ENCODE measurements at regions not wholly inside any gene's neighbourhood (a gene's known extent, or its start where the extent isn't known, plus 50 kb on each side); places are given as distances from the start of the nearest gene placed in this dataset.

GRCh38 chr6:11391934-11392777 lies 145.4 kb upstream of the TMEM170B start:
- Mint-ChIP-seq H3K4me1 (no peaks in the 10 kb centered on the region), H3K27me3 (ENCODE audit: low read depth) (no peaks in the 10 kb centered on the region), H3K4me3 (no peak overlapping the region), H3K27ac (no peak overlapping the region), H3K9me3 (peaks cover 11% of the 10 kb centered on the region; the same call in 1 of the 2 replicates), H3K36me3 (no peaks in the 10 kb centered on the region)
- DNase-seq (ENCODE audit: low spot score) (no peak), ATAC-seq (no peak)
- peak; percentile 99 for TF ChIP-seq GABPB1 (CRISPR knock-in tag; IDR thresholded peaks at IDR 0.05)
- TF ChIP-seq FOXP1 (CRISPR knock-in tag; IDR thresholded peaks at IDR 0.05; ENCODE audit: borderline replicate concordance) = no peak
- POLR2A ChIA-PET = no interaction called here
- CTCF ChIA-PET = no interaction called here

GRCh38 chr6:11389977-11390376 lies 147.6 kb upstream of the TMEM170B start:
- Mint-ChIP-seq H3K9me3 (peaks cover 7% of the 10 kb centered on the region; the same call in 1 of the 2 replicates), H3K4me3 (no peak overlapping the region), H3K27ac (no peak overlapping the region), H3K4me1 (peaks cover 5% of the 10 kb centered on the region), H3K27me3 (ENCODE audit: low read depth) (no peaks in the 10 kb centered on the region), H3K36me3 (no peaks in the 10 kb centered on the region)
- CTCF ChIA-PET = no interaction called here
- POLR2A ChIA-PET = interaction anchor here (0.5 kb wide), 1 partner anchor 185 kb away, joined by 4 read pairs; no protein-coding TSS in a partner anchor
- ATAC-seq (no peak), DNase-seq (ENCODE audit: low spot score) (no peak)
- TF ChIP-seq NR3C1 (CRISPR knock-in tag; conservative IDR thresholded peaks at IDR 0.05; ENCODE audit: low read depth) (no peak), HMGXB4 (CRISPR knock-in tag; IDR thresholded peaks at IDR 0.05) (no peak)

DNA sequence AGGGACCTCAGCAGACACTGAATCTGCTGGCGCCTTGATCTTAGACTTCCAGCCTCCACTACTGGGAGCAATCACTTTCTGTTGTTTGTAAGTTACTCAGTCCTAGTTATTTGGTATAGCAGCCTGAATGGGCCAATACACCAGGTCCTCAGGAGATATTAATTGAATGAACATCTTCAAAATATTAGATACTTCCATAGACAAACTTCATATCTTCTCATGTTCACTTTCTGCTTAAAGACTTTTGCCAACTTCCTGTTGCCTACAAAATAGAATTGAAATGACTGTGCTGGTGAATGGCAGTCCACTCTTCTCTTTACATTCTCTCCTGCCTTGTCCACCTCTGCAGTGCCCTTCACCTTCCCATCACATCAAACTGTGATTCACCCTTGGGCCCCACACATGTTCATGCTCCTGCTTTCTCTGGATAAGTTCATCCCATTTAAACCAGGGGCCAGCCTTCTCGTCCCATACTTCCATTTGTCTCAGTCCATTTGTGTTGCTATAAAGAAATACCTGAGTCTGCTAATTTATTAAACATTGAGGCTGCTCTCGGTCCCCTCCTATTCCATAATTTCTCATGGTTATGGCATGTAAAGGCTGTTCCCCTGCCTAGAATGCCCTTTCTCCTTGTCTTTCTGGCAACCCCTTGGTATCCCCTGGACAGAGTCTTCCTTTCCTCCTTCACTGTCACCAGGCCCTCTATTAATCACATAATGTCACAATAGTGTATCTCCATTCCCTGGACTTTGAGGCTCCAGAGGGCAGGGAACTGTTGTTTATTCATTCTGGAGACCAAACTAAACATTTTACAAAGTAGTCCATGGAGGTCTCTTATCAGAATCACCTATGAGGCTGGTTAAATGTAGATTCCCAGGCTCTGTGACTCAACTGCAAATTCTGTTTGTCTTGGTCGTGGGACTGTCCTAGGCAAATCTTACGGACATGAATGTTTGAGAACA lies 148.3 kb upstream of the TMEM170B start:
- H3K27ac Mint-ChIP-seq = no peak overlapping the region
- TF ChIP-seq GABPB1 (CRISPR knock-in tag; IDR thresholded peaks at IDR 0.05) = 0 out of 2 replicates have a peak, but pooled peaks have one; percentile 20
- no peak for TF ChIP-seq ZNF263 (CRISPR knock-in tag; IDR thresholded peaks at IDR 0.05; ENCODE audit: low read depth)
- POLR2A ChIA-PET = no interaction called here
- H3K9me3 Mint-ChIP-seq = peaks cover 7% of the 10 kb centered on the region; the same call in 1 of the 2 replicates
- no peak overlapping the region for H3K4me3 Mint-ChIP-seq
- DNase-seq (ENCODE audit: low spot score) = no peak
- H3K27me3 Mint-ChIP-seq (ENCODE audit: low read depth) = no peaks in the 10 kb centered on the region
- no peaks in the 10 kb centered on the region for H3K36me3 Mint-ChIP-seq
- CTCF ChIA-PET = no interaction called here
- ATAC-seq = no peak
- peaks cover 12% of the 10 kb centered on the region for H3K4me1 Mint-ChIP-seq

- POLR2A ChIA-PET = no interaction called here
- DNase-seq (ENCODE audit: low spot score) = no peak
- H3K9me3 Mint-ChIP-seq = peaks cover 7% of the 10 kb centered on the region; the same call in 1 of the 2 replicates
- no peak overlapping the region for H3K4me3 Mint-ChIP-seq
- H3K36me3 Mint-ChIP-seq = no peaks in the 10 kb centered on the region
- H3K27me3 Mint-ChIP-seq (ENCODE audit: low read depth) = no peaks in the 10 kb centered on the region
- H3K27ac Mint-ChIP-seq = no peak overlapping the region
- CTCF ChIA-PET = no interaction called here
- TF ChIP-seq NR2C2 (CRISPR knock-in tag; IDR thresholded peaks at IDR 0.05) (no peak), HMGXB4 (CRISPR knock-in tag; IDR thresholded peaks at IDR 0.05) (no peak), NR1H2 (CRISPR knock-in tag; IDR thresholded peaks at IDR 0.05) (no peak), ZNF396 (CRISPR knock-in tag; IDR thresholded peaks at IDR 0.05; ENCODE audit: borderline replicate concordance) (no peak), E2F4 (CRISPR knock-in tag; IDR thresholded peaks at IDR 0.05; ENCODE audit: borderline replicate concordance, low read depth) (no peak), CREB1 (CRISPR knock-in tag; IDR thresholded peaks at IDR 0.05) (no peak)
- TF ChIP-seq, protein P1, sequence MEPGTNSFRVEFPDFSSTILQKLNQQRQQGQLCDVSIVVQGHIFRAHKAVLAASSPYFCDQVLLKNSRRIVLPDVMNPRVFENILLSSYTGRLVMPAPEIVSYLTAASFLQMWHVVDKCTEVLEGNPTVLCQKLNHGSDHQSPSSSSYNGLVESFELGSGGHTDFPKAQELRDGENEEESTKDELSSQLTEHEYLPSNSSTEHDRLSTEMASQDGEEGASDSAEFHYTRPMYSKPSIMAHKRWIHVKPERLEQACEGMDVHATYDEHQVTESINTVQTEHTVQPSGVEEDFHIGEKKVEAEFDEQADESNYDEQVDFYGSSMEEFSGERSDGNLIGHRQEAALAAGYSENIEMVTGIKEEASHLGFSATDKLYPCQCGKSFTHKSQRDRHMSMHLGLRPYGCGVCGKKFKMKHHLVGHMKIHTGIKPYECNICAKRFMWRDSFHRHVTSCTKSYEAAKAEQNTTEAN (CRISPR knock-in tag; IDR thresholded peaks at IDR 0.05) = no peak
- TF ChIP-seq, protein P2, sequence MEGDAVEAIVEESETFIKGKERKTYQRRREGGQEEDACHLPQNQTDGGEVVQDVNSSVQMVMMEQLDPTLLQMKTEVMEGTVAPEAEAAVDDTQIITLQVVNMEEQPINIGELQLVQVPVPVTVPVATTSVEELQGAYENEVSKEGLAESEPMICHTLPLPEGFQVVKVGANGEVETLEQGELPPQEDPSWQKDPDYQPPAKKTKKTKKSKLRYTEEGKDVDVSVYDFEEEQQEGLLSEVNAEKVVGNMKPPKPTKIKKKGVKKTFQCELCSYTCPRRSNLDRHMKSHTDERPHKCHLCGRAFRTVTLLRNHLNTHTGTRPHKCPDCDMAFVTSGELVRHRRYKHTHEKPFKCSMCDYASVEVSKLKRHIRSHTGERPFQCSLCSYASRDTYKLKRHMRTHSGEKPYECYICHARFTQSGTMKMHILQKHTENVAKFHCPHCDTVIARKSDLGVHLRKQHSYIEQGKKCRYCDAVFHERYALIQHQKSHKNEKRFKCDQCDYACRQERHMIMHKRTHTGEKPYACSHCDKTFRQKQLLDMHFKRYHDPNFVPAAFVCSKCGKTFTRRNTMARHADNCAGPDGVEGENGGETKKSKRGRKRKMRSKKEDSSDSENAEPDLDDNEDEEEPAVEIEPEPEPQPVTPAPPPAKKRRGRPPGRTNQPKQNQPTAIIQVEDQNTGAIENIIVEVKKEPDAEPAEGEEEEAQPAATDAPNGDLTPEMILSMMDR (IDR thresholded peaks at IDR 0.05) = no peak
- ATAC-seq = no peak
- H3K4me1 Mint-ChIP-seq = peaks cover 16% of the 10 kb centered on the region
These were observed 149.7 kb upstream of the TMEM170B start for GRCh38 chr6:11387707-11388430.

Measured in WTC11 (cell line).